ENCODE measurements at regions not wholly inside any gene's neighbourhood (a gene's known extent, or its start where the extent isn't known, plus 50 kb on each side); places are given as distances from the start of the nearest gene placed in this dataset.

DNA sequence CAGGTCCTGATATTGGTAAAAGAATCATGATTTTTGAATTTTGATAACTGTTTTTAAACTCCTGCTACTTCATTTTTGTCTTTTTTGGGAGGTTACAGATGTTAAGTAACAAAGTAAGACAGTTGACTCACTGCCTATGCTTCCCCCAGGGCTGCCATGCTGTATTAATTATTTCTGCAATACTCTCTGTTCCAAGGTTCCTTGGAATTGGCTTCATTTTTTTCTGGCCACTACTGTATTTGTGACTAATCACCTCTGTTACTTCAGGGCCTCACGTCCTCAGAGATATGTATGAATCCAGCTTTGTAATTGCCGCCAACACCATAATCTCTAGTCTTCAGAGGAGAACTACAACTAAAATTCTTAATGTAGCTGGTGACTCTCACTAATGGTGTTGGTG, 1729.3 kb downstream of the C4orf33 start:
- TF ChIP-seq, protein P1, sequence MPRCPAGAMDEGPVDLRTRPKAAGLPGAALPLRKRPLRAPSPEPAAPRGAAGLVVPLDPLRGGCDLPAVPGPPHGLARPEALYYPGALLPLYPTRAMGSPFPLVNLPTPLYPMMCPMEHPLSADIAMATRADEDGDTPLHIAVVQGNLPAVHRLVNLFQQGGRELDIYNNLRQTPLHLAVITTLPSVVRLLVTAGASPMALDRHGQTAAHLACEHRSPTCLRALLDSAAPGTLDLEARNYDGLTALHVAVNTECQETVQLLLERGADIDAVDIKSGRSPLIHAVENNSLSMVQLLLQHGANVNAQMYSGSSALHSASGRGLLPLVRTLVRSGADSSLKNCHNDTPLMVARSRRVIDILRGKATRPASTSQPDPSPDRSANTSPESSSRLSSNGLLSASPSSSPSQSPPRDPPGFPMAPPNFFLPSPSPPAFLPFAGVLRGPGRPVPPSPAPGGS (IDR thresholded peaks at IDR 0.05) = no peak
- TF ChIP-seq, protein P2, sequence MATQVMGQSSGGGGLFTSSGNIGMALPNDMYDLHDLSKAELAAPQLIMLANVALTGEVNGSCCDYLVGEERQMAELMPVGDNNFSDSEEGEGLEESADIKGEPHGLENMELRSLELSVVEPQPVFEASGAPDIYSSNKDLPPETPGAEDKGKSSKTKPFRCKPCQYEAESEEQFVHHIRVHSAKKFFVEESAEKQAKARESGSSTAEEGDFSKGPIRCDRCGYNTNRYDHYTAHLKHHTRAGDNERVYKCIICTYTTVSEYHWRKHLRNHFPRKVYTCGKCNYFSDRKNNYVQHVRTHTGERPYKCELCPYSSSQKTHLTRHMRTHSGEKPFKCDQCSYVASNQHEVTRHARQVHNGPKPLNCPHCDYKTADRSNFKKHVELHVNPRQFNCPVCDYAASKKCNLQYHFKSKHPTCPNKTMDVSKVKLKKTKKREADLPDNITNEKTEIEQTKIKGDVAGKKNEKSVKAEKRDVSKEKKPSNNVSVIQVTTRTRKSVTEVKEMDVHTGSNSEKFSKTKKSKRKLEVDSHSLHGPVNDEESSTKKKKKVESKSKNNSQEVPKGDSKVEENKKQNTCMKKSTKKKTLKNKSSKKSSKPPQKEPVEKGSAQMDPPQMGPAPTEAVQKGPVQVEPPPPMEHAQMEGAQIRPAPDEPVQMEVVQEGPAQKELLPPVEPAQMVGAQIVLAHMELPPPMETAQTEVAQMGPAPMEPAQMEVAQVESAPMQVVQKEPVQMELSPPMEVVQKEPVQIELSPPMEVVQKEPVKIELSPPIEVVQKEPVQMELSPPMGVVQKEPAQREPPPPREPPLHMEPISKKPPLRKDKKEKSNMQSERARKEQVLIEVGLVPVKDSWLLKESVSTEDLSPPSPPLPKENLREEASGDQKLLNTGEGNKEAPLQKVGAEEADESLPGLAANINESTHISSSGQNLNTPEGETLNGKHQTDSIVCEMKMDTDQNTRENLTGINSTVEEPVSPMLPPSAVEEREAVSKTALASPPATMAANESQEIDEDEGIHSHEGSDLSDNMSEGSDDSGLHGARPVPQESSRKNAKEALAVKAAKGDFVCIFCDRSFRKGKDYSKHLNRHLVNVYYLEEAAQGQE (IDR thresholded peaks at IDR 0.05) = no peak
- TF ChIP-seq, protein P3, sequence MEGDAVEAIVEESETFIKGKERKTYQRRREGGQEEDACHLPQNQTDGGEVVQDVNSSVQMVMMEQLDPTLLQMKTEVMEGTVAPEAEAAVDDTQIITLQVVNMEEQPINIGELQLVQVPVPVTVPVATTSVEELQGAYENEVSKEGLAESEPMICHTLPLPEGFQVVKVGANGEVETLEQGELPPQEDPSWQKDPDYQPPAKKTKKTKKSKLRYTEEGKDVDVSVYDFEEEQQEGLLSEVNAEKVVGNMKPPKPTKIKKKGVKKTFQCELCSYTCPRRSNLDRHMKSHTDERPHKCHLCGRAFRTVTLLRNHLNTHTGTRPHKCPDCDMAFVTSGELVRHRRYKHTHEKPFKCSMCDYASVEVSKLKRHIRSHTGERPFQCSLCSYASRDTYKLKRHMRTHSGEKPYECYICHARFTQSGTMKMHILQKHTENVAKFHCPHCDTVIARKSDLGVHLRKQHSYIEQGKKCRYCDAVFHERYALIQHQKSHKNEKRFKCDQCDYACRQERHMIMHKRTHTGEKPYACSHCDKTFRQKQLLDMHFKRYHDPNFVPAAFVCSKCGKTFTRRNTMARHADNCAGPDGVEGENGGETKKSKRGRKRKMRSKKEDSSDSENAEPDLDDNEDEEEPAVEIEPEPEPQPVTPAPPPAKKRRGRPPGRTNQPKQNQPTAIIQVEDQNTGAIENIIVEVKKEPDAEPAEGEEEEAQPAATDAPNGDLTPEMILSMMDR (IDR thresholded peaks at IDR 0.05) = no peak
- TF ChIP-seq CEBPB (IDR thresholded peaks at IDR 0.05) (no peak), SMC3 (IDR thresholded peaks at IDR 0.05) (no peak)
- TF ChIP-seq, protein P4, sequence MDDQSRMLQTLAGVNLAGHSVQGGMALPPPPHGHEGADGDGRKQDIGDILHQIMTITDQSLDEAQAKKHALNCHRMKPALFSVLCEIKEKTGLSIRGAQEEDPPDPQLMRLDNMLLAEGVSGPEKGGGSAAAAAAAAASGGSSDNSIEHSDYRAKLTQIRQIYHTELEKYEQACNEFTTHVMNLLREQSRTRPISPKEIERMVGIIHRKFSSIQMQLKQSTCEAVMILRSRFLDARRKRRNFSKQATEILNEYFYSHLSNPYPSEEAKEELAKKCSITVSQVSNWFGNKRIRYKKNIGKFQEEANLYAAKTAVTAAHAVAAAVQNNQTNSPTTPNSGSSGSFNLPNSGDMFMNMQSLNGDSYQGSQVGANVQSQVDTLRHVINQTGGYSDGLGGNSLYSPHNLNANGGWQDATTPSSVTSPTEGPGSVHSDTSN (IDR thresholded peaks at IDR 0.05) = no peak

Measured in A549 (cell line).